Adrenal gland (tissue), 5 donors: ENCODE measurements at regions not wholly inside any gene's neighbourhood (a gene's known extent, or its start where the extent isn't known, plus 50 kb on each side); places are given as distances from the start of the nearest gene placed in this dataset.

Experiments
- CTCF ChIP-seq, 6 experiments: fragments of 450-650 bp in 4 of 6; fragments of 200-600 bp in 2 of 6; sonication (generic) in 1 of 6; IDR thresholded peaks; 1 replicate in 5 of 6; 2 replicates in 1 of 6; pipeline versions ENCODE4 v1.5.1 to v1.8.0; 2016 to 2021; ENCODE audit warnings: antibody characterized with exemption in 6 of 6, mild to moderate bottlenecking in 2 of 6, moderate library complexity in 1 of 6
- POLR2A ChIP-seq, 2 donors: fragments of 450-650 bp; IDR thresholded peaks; one replicate each; pipeline ENCODE4 v1.6.1; 2017; ENCODE audit warnings: antibody characterized with exemption in 2 of 2, mild to moderate bottlenecking in 2 of 2, moderate library complexity in 1 of 2
- donor health status: DM: no; HTN: no; CAD: no.

GRCh38 chr10:81007872-81008271 is 470.2 kb downstream of the SH2D4B start:
- TF ChIP-seq POLR2A (IDR thresholded peaks at IDR 0.05) (no peak), CTCF (IDR thresholded peaks at IDR 0.05) (no peak)
